HCEC 1CT (cell line): ENCODE measurements at regions not wholly inside any gene's neighbourhood (a gene's known extent, or its start where the extent isn't known, plus 50 kb on each side); places are given as distances from the start of the nearest gene placed in this dataset.
"Not testable (repeated sequence)": the region's sequence is repeated elsewhere in the genome, so short reads cannot be mapped to it uniquely, and the experiment has no call there.

Experiments
- DNase-seq: peaks from one replicate; pipeline ENCODE4 v3.0.0-alpha.2; 2017

DNA sequence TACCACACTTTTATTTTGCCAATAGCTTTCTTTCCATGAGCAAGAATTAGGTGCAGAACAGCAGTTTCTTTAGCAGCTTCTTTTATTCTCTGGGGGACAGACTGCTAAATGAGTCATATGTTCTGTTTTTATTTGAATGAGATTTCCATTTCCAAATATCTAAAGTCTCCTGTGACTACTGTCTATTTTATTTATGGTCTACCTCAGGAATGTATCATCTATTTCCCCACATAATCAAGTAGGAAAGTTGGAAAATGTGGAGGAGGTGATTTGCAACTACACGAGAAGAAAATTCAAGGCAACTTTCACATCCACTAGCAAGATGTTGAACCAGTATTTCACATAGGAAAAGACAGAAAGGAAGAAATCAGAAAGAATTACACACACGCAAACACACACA, 139.9 kb upstream of the MEX3C start:
- DNase-seq: no peak

DNA sequence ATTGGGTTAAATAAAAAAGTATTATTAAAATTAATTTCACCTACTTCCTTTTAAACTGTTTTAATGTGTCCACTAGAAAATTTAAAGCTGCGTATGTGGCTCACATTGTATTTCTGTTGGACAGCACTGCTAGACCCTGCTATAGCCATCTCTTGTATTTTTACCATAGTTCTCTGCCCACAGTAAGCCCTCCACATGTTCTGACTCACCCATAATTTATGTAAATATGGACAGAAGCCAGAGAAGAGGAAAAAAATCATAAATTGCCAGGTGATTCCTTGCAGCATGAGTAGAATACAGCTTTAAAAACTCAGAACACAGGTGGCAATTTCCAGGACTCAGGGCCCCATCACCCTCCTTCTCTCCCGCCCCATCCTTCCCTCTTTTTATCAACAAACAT, 142.4 kb upstream of the MEX3C start:
- DNase-seq: no peak

DNA sequence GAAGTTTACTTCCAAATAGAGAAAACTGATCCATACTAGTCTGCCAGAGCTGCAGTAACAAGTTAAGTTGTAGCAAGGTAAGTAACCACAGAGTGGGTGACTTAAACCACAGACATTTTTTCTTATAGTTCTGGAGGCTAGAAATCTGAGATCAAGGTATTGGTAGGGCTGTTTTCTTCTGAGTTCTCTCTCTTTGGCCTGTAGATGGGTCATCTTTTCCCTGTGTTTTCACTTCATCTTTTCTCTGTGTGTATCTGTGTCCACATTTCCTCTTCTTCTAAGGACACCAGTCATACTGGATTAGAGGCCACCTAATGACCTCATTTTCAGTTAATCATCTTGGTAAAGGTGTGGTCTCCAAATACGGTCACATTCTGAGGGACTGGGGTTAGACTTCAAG, 142.9 kb upstream of the MEX3C start:
- no peak for DNase-seq

DNA sequence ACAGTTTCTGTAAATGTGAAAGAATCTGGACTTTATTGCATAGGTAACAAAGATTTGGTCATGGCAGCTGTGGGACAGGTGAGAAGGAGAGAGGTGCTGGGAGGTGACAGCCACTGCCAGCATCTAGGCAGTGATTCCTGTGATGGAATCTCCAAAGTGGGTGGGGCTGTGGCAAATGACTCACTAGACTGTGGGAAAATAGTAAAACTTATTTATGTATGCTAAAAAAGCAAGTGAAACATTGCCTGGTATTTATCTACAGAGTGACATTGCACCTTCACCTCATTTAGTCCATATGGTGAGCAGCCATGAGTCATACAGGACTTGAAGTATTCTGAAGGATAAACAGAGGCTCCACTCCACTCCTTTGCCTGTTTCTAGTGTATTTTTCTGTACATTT, 145.3 kb upstream of the MEX3C start:
- no peak for DNase-seq

DNA sequence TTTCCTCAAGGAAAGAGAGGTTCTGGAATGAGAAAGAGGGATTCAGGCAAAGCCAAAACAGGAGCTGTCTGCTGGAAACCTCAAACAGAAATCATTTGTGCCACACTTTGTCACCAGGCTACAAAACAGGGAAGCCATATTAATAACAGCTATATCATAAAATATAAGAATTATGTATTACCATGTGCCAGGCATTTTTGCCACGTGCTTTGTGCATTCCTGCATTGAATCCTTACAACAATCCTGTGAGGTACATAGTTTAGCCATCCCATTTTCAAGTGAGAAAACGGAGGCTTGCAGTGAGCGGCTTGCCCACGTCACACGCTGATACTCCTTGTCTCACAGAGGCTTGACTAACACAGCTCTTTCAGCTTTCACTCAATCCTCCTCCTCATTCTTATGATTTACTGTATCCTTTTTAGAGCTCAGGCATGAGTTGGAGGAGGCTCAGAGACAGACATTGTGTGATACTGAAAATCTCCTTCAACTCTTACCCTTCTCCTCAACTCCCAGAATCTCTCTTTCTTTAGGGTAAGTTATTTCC, 148.4 kb upstream of the MEX3C start:
- no peak for DNase-seq

DNA sequence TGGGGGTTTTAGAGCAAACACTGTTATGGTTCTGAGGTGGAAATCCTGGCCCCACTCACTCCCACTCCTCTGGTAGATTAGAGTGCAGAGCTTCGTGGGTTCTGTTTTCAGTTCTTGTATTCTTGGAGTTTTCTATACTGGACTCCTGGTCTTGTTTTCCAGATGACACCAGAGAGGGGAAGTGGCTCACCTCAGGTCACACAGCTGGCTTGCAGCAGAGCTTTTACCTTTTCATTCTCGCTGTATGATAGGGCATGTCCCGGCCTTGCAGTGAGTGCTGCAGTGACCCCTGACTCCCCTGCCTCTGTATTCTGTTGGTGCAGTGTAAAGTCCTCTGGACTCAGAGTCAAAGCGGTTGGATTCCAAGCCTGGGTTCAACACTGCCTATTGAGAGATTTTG, 148.9 kb upstream of the MEX3C start:
- no peak for DNase-seq

DNA sequence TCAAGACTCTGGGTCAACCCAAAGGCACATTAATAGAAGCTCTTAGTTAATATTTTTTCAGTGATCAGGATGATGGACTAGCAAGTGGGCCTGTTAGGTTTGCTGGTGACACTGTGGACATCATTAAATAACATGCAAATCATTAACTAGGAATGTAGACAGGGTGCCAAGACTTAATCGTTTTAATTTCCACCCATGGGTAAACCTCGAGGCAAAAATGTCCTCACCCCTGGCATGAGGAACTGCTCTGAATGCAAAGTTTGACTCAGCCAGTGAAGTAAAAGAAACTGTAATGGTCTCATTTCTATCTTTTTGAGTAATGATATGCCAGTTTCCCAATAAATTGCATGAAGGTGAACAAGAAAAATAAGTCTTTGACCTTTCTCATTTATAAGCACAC, 152.6 kb upstream of the MEX3C start:
- no peak for DNase-seq

DNA sequence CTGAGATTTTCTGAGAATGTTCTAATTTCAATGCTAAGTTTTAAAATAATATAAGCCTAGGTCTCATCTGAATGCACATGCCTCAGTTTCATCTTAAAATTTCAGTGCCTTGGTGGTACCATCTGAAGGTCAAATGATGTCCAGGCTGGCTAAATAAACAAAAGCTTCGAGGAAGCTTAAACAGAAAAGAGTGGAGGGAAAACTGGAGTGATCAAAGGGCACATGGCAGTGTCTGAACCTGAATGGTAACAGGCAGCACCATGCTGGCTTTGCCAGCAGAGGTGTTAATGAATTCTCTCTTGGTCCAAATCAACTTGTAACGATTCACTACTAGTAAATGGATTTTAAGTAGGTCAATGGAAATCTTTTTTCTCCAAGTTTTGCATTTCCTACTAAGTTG, 158.4 kb upstream of the MEX3C start:
- no peak for DNase-seq

DNA sequence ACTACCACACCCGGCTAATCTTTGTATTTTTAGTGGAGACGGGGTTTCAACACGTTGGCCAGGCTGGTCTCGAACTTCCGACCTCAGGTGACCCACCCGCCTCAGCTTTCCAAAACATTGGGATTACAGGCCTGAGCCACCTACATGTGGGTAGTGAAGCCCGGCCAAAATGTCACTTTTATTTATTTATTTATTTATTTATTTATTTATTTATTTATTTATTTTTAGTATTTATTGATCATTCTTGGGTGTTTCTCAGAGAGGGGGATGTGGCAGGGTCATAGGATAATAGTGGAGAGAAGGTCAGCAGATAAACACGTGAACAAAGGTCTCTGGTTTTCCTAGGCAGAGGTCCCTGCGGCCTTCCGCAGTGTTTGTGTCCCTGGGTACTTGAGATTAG, 162.8 kb upstream of the MEX3C start:
- not testable (repeated sequence) for DNase-seq

DNA sequence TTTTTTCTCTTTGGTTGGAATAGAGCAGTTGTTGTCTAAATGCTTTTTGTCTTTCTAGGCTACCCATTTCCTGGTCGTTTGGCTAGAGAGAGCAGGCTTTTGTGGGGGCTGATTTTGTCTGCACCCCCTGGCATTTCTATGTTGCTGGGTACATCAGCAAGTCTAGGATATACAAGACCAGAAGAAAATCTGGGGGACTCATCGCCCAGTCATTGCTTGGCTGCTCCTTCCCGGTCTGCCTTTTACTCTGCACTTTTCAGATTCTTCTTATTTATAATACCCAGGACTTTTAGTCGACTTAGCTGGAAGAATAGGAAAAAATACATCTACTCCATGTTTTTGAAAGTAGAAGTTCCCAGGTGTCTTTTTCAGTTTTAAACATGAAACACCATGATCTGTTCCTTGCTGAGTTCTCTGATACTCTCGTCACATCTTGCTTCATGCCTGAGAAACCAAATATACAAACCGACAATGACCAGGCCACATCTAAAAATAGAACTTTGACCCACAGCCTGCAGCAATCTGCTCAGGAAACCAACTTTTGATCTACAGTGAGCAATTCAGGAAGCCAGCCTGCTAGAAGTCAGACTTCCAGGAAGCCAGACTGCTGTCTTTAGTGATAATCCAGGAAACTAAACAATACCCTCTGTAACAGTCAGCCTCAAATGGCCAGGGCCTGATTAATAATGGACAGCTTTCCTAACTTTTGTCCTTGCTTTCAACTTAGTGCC, 163.8 kb upstream of the MEX3C start:
- DNase-seq: no peak

DNA sequence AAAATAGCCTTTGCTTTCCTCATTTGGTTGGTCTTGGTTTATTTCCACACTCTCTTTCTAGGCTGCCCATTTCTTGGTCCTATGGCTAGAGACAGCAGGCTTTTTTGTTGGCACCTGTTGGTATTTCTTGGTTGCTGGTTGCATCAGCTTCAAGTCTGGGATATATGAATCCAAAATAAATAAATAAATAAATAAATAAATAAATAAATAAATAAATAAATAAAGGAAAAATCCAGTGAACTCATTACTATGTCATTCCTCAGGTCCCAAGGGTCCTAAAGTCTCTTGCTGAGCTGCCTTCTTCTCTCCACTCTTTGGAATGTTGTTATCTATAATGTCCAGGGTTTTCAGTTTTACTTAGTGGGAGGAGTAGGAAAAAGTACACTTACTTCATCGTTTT, 165.9 kb upstream of the MEX3C start:
- DNase-seq: no peak

DNA sequence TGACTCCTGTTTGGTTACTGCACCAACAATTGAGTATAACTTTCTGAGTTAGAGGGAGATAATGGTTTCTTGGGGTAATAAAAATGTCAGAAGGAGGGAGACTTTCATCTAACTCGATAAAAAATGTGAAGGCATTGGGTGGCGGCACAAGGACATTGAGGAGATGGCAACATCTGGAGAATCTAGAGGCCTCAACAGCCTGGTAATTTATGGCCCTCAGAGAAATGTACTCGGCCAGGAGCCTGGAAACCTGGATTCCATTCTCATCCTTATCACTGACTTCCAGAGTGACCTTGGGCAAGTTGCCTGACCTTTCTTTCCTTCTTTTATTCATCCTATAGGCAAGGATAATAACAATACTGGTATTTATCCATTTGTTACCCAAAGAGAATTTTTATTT, 173.5 kb upstream of the MEX3C start:
- no peak for DNase-seq

DNA sequence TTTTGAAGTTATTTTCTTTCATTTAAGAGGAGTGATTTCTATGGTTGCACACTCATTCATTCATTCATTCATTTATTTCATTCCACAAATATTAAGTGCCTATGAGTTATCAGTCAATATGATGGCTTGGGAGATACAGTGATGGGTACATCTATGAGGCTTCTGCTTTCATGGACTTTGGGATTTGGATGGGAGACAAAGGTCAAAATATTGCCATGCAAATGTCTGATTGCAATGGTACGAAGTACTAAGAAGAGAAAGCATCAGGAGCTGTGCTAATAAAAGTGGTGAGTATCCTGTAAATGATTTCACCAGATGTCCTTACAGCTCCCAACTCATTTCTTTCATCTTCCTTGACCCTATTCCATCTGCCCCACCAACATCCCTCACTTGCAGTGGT, 174.4 kb upstream of the MEX3C start:
- DNase-seq: no peak

DNA sequence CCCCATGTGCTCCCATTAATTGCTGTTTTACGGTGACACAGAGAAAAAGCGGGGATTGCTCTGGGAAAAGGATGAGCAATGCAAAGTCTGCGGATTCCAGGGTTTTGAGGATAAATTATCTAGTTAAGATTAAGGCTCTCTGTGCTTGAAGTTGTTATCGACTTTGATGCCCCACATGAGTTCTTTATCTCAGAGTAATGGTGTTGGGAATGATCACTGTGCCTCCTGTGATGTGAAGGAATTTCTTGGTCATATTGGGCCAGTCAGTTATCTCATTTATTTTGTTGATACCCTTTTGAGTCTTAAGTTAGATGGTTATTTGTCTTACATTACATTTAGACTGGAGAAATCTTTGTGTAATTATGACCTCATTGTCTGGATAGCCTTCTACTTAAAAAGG, 184.6 kb upstream of the MEX3C start:
- DNase-seq: no peak

DNA sequence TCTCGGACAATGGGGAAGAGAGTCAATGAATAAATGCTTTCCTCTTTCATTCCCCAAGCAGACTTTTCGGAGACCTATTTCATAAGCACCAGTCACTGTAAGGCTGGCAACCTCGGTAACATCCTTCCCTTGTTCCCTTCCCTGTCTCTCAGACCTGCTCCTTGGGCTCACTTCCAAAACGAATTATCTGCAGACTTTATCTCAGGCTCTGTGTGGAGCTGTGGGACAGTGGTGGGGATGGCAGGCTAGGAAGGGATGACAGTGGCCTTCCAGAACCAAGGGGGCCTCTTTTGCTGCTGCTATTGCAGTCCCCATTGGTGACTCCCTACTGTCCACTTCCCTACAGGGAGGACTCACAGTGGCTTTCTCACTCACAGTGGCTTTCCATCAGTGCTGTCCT, 185.6 kb upstream of the MEX3C start:
- DNase-seq: no peak

DNA sequence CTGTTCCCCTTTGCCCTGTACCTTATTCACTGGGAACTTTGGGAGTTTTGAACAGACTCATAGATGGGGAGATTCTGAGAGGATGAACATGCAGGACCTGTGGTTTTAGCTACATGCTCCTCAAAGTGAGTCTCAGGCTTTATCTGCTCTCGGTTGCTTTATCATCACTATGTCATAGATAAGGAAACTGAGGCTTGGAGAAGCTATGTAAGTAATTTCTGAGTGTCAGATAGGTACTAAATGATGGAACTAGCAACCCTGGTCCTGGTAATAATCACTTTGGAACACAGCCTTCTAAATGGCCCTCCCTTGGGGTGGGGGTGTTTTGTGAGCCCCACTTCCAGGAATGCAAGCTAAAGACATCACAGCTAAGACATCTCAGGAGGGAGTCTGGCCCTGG, 186.2 kb upstream of the MEX3C start:
- no peak for DNase-seq

DNA sequence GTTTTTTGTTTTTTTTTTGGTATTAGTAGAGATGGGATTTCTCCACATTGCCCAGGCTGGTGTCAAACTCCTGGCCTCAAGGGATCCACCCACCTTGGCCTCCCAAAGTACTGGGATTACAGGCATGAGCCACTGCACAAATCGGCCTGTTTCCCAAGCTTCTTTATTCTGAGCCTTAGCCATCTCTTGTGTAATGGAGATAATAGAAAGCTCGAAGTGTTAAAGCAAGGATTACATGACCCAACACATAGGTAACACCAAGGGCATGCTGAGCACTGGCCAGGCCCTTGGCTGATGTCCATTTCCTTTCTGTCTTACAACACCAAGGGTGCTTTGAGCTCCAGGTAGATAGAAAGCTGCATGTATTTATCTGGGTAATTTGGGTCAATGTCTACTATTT, 187.8 kb upstream of the MEX3C start:
- DNase-seq: no peak

DNA sequence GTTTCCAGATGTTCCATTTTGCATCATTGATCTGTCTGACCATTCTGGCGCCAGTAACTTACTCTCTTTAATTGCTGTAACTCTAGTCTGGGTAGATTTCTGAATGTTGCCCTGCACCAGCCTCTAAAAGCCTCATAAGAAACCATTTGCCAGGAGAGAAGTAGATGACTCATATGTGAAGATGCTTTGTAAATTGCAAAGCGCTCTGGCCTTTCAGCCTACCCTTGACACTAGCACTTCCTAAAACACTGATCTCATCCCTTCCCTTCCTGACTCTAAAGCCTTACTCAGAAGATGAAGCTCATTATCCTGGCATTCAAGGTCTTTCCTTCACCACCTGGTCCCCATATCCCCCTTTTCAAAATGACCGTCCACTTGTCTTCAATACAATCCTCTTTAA, 193.2 kb upstream of the MEX3C start:
- no peak for DNase-seq

DNA sequence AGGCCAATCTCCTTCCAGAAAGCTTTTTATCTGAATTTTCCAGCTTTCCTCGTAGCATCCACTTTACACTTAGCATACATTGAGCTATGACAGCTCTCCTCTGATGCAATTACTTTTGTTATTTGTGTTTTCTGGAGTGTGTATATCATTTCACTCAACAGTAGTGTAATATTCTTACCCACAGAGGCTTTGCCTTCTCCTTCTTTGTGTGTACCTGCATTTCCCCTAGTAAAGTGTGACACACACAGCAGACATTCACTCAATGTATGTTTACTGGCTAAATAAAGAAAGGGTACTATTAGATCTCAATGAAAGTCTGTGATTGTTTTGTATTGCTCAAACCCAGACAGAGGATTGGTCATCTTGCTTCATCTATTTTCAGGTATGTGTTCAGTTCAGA, 193.7 kb upstream of the MEX3C start:
- no peak for DNase-seq

DNA sequence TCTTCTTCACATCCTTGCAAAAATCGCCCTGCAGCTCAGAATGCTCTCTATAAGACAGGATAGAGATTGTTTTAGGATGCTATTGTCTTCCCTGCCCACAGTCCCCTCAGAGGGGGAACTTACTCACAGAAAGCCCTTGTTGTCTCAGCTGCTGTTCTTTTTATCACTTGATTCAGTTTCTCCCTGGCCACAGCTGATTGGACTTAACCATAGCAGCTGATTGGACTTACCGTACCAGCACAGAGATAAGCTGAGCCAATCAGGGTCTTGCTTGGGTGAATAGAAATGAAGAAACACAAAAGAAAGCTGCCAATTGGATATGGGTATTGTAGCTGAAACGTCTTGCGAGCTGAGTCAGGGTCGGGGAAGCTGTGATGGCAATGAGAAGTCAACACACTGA, 194.2 kb upstream of the MEX3C start:
- DNase-seq: no peak

DNA sequence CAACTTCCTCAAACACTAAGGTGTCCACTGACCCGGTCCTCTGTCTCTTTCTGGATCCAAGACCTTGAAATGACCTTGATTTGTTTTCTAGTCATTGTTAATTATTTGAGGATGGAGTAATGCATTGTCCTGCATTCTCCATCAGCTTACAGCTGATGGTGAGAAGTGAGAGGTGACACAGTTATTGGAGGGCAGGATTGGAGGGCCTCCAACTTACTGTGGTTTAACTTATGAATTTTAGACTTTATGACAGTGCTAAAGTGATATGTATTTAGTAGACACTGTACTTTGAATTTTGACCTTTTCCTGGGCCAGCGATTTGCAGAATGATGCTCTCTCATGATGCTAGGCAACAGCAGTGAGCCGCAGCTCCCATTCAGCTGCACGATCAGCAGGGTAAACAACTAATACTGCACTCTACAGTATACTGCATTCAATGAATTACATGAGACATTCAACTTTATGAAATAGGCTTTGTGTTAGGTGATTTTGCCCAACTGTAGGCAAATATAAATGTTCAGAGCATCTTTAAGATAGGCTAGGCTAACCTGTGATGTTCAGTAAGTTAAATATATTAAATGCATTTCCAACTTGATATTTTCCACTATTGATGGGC, 200.0 kb upstream of the MEX3C start:
- DNase-seq: no peak

DNA sequence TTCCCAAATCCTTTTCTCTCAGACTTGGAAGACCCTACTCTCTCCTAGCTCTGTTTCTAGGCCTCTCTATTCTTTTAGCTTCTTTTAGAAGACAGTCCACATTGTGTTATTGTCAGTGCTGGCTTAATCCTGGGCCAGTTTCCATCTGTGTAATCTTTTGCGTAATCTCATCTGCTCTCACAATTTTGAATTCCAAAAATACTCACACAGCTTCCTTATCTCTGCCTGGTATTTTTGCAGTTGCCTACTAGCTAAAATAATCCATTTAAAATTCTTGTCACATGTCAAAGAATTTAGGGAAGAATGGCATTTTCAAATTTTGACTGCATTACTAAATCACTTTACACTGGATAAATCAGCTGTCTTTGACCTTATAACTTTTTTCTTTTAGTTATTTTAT, 200.6 kb upstream of the MEX3C start:
- no peak for DNase-seq

DNA sequence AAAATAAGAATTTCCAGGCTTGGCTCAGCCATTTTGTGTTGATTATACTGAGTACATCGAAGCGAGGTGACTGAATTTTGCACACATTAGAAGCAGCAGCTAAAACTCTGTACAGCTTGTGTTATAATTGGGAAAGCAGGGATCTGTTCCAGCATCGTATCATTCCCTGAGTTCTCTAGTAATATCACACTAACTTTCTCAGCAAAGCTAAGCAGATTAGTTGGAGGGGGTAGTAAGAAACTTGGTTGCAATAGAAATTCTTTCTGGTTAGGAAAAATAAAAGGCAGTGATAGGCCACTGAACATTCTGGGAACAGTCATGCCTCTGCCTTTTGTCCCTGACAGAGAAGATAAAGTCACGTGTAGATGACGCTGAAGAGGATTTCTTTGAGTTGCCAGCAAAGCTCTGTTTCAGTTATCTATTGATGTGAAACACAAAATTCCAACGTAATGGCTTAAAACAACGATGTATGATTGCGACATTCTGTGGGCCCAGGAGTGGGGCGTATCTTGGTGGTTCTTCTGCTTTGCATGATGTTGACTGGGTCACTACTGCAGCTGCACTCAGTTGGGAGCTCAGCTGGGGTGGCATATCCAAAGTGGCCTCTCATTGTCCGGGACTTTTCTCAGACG, 202.1 kb upstream of the MEX3C start:
- no peak for DNase-seq

DNA sequence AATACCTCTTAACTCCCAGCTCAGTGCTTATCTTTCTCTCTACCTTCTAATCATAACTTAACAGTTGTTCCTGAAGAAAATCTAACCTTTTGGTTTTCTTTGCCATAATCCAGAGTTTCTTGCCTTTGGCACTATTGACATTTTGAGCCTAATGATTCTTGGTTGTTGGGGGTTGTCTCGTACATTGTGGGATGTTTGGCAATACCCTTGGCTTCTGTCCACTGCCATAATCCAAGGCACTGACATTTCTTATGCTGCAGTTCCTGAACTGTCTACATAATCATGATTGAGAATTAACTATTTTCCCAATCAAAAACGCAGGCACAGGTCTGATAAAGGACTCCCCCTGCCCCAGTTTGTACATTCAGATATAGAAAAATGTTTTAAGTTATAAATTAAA, 203.2 kb upstream of the MEX3C start:
- no peak for DNase-seq

DNA sequence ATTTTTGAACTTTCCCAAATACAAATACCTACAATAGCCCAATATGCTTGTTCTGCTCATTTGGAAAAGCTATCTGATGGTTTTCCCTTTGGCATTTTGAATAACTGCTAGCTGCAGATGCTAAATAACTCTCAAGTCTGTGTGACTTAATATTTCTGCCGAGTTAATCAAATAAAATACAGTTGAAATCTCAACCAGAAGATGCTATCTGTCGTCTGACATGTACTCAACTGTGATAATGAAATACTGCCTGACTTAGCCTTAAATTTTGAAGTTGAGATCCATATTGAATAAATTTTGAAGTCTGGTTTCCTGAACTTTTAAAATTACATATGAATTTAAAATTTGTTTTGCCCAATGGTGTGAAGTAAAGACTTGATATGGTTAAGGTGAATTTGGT, 204.4 kb upstream of the MEX3C start:
- DNase-seq: no peak
